ENCODE measurements at regions not wholly inside any gene's neighbourhood (a gene's known extent, or its start where the extent isn't known, plus 50 kb on each side); places are given as distances from the start of the nearest gene placed in this dataset.
A peak's percentile ranks its signal among the peaks of the same experiment; 100 is the strongest.

DNA sequence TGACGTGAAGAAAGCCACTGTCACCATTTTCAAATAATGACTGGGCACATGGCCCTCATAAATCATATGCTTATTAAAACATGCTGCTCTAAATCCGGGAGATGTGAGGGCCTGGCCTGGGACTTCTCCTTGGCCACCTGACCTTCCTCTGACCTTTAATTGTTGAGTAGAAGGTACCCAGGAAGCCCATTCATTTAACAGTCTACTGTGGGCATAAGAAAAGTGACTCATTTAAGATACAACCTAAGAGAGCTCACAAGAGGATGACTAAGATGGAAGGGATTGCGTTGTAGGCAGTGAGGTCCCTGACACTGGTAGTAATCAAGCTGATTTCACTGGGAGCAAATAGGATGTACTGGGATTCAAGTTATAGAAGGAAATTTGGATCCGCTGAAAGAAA, 203.4 kb upstream of the GPR26 start:
- no peak for DNase-seq

DNA sequence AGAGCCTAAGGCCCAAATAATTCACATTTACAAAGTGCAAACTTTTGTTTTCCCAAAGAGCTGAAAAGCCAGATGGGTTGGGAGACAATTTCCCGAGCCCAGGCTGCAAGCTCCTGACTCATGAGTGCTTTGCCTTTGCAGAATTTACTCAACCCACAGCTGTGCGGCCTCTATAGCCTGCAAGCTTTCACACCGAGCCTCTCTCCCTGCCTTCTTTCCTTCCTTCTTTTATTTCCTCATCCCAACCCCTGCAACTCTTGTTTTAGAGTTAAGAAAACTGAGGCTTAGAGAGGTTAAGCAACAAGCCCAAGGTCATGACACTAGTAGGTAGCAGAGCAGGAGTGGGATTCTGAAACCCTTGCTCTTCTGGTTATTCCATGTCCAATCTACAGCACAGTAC, 203.0 kb upstream of the GPR26 start:
- no peak for DNase-seq

DNA sequence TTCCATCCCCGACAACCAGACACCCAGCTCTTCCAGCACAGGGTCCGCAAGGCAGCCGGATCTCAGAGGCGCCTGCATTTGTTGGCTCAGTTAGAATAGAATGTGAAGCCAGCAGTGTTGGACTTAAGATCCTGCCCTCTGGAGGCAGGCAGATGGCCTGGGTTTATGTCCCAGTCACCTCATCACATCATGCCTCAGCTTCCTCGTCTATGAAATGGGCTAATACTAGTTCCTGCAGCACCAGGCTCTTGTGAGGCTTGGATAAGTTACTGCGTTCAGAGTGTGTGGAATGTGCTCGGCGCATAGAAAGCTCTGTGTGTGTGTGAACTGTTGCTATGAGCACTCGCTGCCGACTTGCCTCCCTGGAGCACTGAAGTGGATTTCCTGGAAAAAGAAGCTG, 202.5 kb upstream of the GPR26 start:
- no peak for DNase-seq

DNA sequence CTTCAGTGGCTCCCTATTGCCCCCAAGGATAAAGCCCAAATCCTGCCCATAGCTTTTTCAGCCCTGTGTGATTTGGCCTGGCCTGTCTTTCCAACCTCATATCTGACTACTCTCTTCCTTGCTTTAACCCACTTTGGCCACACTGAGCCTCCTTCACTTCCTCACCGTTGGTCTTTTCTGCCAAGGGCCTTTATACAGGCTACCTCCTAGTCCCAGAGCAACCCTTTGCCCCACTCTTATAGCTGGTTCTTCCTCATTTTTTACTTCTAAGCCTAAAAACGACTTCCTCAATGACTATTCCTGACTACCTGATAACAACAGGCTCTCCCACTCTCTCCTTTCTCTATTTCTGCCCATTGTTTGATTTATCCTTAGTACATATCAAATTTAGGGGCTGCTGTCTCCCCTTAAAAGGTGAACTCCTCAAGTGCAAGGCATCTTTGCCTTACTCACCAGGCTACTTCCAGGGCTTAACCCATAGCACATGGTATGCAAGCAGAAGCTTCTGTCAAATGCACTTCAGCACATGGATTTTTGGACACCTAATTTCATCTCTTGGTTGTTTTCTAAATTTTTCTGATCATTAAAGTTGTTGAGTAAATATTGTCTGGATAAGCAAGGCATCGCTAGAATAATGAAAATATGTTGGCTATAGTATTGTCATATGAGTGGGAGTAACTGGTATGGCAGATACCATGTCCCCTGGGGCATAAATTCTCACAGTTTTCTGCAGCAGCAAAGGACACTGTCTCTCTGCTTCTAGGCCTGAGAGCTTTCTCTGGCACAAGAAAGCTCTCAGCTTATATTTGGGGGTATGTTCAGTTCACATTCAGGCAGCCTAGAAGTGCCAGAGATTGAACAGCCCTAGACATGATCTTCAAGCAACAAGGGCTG, 201.5 kb upstream of the GPR26 start:
- DNase-seq, result no peak

DNA sequence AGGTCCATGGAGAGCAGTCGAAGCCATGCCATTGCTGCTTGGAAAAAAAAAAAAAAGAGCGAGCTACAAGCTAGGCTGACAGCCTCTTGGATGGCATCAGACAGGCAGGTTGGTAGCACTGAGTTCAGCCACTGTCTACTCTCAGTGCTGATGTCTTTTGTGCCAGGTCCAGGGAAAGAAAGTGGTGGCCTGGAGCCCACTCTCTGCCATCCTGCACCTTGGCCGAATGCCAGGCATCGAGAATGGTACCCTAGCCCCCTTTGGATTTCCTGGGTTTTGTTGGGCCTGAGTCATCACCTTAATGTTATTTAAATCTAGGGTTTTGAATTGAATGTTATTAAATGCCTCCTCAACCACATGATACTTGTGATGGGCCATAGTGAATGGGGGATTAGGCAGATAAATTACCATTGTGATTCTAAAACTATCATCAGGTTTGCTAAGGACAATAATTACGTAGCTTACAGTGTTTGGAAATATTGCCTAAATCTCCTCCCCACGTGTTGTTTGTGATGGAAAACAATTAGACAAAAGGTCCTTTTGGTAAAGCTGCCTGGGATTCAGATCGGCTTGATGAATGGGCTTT, 195.7 kb upstream of the GPR26 start:
- no peak for DNase-seq

DNA sequence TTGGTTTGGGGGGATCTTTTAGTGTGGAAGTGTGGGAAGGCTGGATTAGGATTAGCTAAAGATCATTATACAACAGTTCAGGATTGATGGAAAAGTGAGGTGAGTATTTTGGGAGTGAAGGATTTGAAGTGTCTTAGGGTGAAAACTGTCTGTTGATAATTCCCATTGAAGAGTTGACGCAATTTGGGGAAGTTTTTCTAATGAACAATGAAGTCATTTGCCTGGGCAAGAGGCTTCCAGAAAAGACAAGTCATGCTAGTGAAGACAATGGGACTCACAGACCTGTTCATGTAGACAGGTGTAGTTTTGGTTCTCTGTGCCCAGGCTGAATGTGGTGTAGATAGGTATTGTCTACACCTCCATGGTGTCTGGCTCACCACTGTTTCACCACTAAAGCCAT, 194.3 kb upstream of the GPR26 start:
- no peak for DNase-seq

DNA sequence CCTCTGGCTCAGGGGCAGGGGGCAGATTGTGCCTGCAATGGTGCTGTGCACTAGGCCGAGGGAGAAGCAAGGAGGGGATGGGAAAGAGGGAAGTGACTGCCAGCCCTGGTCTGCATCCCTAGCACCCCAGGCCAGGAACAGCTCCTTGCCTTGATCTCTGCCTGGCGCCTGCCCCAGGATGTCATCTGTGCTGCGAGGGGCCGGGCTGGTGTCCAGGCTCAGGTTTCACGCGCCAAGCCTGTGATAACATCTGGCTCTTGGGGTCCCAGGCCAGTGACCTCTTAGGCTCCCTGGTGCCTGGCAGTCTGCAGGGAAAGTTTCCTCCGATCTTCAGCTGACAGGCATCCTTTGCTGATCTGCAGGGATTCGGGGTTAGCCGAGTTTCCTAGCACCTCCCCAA, 193.5 kb upstream of the GPR26 start:
- DNase-seq, result no peak

DNA sequence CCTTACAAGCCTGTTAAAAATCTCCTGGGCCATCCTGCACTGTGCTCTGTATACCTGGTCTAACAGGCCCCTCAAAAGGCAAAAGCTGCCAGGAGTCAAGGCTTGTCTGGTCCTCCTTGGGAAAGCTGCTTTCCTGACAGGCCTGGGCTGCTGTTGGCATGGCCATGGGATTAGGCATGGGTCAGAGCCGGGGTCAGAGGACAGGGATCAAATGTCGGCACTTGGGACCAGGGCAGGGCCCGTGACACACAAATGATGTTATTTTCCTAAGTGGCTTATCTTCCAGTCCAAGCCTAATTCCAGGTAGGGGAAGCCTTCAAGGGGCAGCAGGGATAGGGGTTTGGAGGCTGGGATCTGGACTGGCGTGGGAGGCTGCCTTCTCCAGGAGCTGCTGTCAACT, 191.5 kb upstream of the GPR26 start:
- no peak for DNase-seq

DNA sequence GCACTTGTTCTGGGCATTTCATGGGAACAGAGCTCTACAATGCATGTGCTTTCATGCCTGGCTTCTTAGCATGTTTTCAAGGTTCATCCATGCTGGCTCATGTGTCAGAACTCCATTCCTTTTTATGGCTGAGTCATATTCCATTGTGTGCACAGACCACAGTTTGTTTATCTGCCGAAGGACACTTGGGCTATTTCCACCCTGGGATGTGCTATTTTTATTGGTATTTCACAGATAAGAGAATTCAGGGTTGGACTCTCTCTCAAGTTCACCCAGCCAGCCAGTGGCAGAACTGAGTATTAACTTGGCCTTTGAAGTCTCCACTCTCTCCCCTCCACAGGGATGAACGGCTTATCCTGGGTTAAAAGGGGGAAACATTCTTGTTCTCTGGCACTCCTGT, 190.7 kb upstream of the GPR26 start:
- no peak for DNase-seq

DNA sequence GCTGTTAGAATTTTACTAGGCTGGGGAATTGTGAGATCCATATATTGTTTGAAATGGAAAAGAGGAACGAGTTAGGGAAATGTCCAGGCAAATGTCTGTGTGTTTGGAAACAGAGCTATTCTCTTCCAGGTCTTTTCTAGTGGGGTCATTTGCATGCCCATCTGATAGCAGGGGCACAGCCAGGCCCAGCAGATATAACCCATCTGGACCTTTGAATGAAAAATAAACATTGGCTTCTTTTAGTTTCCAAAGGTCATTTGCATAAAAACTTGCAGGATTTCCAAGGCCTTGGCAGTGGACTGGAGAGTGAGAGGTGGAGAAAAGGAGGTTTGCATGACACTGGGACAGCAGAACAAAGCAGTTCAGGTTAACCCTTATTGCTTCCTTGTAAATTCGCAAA, 188.0 kb upstream of the GPR26 start:
- DNase-seq, result no peak

DNA sequence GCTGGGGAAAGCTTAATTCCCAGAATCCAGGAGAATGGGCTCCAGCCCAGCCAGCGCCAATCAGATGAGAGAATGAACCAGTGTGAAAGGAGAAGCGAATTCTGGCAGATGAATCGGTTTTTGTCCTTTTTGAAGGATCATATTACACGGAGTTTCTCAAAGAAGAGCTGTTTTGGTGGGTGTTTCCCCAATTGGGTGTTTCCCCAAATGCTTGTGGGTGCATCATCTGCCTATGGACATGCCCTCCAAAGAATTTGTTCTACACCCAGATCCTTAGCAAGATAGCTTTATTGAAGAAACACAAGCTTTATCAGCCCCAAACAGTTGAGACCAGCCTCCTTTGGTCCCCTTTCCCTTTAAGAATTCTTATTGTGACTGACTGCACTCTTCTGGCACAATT, 186.5 kb upstream of the GPR26 start:
- DNase-seq, result no peak

DNA sequence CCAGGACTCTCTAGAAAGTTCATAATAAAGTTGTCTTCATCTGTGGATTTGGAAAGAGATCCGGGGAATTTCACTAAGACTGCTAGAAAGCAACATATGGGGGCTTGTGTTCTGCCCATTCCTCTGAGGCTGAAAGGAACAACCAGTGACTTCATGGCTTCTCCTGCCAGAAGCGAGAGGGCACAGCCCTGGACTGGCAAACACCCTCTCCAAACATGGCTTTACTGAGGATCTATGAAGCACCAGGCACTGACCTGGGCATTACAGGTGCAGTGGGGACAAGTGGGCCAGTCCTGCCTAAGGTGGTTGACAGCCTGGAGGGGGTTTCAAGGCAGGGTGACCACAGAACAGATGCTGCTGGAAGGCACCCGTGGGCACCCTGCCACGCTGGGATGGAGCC, 185.8 kb upstream of the GPR26 start:
- DNase-seq, result no peak

DNA sequence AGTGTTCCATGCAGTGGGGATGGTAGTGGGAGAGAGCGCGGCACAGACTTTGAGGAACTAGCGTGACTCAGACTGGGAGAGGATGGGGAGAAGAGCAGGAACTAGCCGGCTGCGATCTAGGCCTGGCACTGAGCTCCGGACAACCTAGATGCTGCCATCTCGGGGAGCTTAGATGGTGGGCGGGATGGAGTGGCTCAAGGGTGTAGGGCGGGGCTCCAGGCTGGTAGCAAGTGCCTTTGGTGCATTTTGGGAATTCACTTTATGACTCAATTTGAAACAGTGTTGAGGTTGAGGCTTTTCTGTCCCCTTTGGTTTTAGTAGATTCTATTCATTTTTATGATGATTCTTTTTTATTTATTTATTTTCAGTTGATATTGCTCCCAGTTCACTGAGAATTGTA, 185.3 kb upstream of the GPR26 start:
- no peak for DNase-seq

DNA sequence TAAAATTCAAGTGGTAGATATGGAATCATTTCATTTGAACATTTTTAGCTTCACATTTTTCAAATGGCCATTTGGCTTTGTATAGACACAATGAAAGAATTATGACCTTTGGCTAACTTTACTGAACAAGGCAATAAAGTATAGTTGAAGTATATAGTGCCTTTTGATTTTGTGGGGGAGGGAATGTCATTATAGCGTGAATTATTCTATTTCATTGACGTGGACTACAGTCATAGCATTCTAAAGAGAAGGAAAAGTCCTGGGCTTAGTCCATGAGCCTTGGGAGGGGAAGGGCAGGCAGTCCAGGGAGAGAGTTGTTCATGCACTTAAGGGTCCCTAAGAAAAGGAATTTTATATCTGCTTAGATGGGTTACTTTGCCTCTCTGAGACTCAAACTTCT, 181.4 kb upstream of the GPR26 start:
- DNase-seq, result no peak

DNA sequence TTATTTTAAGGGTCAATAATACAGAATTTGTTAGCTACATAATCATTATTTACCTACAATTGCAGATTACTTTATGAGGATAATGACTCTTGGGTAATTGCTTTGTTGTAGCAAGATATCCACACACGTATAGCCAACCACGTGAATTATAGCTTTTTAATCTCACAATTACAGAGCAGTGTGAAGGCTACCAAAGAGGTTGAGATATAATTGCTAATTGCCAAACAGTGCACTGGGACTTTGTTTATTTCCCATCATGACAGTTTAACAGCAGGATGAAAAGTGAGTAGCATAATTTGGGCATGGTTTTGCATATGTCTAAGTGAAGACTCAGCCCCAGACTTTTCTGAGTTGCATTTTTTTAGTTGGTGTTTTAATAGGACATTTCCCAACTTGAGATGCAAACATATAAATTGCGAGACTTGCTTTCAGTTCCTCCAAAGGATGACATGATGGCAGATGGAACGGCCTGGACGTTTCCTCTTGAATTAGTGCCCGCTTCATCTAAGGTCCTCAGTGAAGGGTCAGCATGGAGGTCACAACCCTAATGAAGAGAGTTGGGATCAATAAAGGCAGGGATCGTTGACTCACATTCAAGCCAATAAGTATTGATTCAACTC, 180.7 kb upstream of the GPR26 start:
- DNase-seq, result no peak

DNA sequence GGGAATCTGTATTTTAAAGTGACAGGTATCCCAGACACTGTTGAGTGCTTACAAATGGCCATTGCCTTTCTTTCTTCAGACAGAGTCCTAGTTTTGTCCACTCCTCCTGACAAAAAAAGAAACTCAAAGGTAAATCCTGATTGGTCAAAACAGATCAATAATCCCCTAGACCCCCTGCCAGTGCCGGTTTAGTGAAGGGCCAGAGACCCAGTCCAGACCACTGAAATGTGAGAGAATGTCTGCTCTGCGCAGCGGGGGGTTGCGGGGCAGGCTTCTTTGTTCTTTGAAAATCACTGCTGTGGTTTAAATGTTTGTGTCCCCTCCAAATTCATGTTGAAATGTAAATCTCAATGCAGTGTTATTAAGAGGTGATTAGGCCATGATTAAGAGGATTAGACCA, 177.7 kb upstream of the GPR26 start:
- no peak for DNase-seq

DNA sequence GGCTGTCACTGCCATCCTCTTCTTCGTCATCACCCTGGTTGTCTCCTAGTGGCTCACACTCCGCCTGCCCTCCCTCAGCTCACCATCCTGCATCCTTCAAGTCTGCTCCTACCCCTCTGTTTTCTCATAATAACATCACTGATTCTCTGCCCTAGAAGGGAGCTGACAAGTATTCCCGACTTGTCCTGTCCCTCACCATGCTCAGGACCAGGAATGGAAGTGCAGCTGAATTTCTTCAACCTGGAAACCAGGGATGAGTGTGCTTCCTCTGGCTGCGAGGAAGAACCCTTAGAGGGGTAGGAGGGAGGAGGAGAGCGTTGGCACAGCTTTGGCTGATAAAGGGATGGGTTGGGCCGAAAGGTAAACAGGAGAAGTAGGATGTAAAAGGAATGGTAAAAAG, 174.8 kb upstream of the GPR26 start:
- DNase-seq, result no peak

DNA sequence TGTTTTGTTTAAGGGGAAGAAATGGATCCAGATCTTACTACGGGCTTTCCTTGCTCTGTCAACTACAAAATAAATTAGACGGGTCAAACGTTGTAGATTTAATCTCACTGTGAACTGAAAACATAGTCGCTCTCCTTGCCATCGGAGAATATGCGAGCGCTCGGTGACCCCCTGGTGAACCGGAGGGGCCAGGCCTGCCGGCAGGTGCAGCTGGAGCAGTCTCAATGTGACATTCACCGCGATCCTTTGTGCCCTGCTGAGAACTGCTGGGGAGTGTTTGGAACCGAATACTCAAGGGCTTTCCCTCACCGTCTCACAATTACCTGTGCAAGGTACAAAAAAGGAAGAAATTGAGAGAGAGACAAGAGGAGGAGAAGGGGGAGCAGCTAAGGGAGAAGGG, 174.1 kb upstream of the GPR26 start:
- DNase-seq, result no peak

DNA sequence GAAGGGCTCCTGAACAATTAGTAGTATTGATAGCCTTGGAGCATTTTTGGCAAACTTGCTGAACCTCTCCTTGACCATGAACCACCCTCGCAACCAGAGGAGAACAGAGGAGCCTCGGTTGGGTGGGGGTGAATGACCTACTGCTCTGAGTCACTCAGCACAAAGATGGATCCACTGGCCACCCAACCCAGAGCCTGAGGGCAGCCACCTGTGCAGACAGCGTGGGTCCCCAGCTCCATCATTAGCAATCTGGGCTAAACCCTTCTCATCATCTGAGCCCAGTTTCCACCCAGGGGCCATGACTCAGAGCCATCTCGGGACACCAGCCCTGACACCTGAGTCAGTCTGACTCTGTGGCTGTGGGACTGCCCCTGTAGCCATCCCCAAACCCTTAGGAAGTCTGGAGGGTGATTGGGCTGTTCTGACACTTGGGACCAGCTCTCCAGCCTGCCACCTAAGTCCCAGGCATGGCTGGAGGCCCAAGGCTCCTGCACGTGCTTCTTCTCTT, 171.8 kb upstream of the GPR26 start:
- DNase-seq, result no peak

DNA sequence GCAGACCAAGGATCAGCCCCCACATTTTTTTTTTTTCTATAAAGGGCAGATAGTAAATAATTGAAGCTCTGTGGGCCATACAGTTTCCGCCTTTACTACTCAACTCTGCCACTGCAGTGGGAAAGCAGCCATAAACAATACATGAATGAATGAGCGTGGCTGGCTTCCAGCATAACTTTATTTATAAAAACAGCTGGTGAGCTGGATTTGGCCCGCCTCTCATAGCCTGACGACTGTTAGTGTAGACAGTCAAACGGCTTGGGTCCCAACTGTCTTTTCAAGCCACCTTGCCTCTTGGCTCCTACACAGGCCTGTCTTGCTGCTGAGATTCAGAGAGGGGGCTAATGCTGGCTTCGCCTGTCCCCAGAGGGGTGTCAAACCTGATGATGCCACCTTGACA, 169.8 kb upstream of the GPR26 start:
- peak; percentile 64 for DNase-seq

DNA sequence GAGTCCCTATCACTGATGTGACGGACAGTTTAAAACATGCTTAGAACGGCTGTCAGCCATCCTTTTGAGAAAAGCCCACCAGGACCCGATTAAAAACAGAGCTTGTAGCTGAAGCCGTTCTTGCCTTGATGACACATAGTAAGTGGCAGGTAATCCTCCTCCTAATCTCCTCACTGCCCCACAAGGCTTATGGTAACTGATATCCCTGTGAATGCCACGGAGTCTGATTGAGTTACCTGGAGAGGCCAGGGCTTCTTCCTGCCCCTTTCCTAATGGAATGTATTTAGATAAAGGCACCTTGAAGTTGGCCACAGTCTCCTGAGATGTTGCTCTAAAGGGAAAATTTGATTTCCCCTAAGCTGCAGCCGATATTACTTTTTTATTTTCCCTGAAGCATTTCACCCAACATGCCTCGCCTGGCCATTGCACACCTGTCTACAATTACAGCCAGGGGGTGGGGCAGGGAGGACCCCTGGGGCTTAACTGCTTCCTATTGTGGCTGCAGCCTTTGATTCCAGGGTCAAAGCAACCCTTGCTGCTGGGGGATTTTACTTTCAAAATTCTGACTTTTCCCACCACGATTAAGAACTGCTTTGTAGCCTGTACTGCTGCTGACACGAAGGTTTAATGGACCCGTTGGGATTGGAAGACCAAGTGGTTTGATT, 169.0 kb upstream of the GPR26 start:
- no peak for DNase-seq

DNA sequence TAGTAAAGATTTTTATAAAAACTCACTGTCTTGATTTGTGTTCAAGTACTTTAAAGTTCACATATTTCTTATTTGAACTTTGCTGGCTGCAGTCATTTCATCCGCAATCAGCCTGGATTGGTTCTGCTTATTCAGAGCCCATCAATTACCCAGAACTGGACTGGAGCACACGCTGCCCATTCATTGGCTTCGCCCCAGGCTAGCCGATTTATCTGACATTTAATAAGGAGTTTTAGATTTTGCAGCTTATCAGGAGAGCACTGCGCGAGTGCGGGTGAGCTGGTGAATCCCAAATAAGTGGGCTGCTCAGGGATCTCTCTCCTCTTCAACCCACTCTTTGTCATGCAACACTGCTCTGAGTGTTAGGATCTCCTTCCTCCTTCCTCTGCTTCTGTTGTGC, 166.0 kb upstream of the GPR26 start:
- DNase-seq, result no peak

DNA sequence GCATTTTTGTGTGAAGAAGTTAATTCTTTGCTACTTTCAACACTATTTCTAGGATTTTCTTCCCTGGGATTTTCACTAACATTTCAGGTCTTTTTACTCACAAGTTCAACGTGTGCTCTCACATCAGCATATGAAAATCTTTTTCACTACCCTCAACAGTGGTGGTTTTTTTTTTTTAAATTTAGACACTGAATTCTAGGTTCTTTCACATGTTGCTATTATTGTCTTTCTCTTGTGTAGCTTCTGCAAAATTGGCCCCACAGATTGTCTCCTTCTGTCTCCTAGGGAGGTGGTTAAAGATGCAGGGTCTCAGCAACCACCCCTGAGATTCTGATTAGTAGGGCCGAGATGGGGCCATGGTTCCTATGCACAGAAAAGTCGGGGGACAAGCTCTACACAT, 165.0 kb upstream of the GPR26 start:
- DNase-seq, result no peak

DNA sequence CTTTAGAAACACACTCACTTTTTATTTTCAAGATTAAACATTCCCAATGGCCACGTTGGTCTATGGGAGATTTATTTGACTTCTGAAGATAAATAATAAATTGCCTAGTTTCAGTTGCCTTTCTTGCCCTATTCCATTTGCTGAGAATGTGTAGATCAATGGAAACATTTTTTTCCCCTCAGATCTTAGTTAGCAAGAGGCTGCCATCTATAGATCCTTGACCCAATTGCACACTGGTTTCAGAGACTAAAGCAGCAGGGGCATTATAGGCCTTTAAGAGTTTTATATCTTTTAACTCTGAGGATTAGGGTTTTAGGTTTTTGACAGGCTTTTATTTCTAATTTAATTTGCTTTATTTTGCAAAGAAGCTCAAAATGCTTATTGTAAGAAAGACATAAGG, 163.2 kb upstream of the GPR26 start:
- no peak for DNase-seq
